Stomach (tissue), 8 donors: ENCODE measurements at regions not wholly inside any gene's neighbourhood (a gene's known extent, or its start where the extent isn't known, plus 50 kb on each side); places are given as distances from the start of the nearest gene placed in this dataset.

ENCODE experiments used
- DNase-seq, 2 donors: peaks; one replicate each; pipeline versions ENCODE4 v3.0.0 to v3.0.0-alpha.2; 2013 to 2019
- H3K27ac ChIP-seq, 5 donors: fragments of 200-600 bp in 4 of 5; sonication (generic) in 4 of 5; one replicate each; pipeline ENCODE4 v1.5.1; 2013 to 2019; ENCODE audit warnings: mild to moderate bottlenecking in 1 of 5, moderate library complexity in 1 of 5
- H3K27me3 ChIP-seq, 3 donors: fragments of 200-600 bp; sonication (generic); one replicate each; pipeline ENCODE4 v1.5.1; 2017 to 2019; ENCODE audit warnings: mixed run types in 1 of 3
- H3K36me3 ChIP-seq, 4 donors: fragments of 200-600 bp; sonication (generic); 1 replicate in 3 of 4; 2 replicates in 1 of 4; pipeline ENCODE4 v1.5.1; 2016 to 2019
- H3K4me1 ChIP-seq, 4 donors: fragments of 200-600 bp; sonication (generic); one replicate each; pipeline ENCODE4 v1.5.1; 2016 to 2019
- H3K4me3 ChIP-seq, 4 donors: fragments of 200-600 bp; sonication (generic) in 3 of 4; one replicate each; pipeline ENCODE4 v1.5.1; 2016 to 2019; ENCODE audit warnings: mild to moderate bottlenecking in 1 of 4
- H3K9me3 ChIP-seq, 4 donors: fragments of 200-600 bp; sonication (generic); one replicate each; pipeline ENCODE4 v1.5.1; 2016 to 2019
- EP300 ChIP-seq: sonication (generic); formaldehyde crosslinking; IDR thresholded peaks from one replicate; pipeline ENCODE4 v1.6.1; 2017; ENCODE audit warnings: antibody characterized with exemption
- POLR2A ChIP-seq, 4 donors: fragments of 450-650 bp; IDR thresholded peaks; one replicate each; pipeline ENCODE4 v1.6.1; 2016; ENCODE audit warnings: antibody characterized with exemption in 4 of 4, control low read depth in 2 of 4, mild to moderate bottlenecking in 1 of 4, moderate library complexity in 1 of 4
- POLR2AphosphoS5 ChIP-seq, 3 donors: sonication (generic); formaldehyde crosslinking; IDR thresholded peaks; one replicate each; pipeline ENCODE4 v1.6.1; 2016; ENCODE audit warnings: antibody characterized with exemption in 3 of 3
- WGBS, 5 donors: extraction: QIAGEN DNeasy Blood & Tissue Kit in 3 of 5; methylation state at CpG; one replicate each; pipeline versions ENCODE4 v1.1.5 to v1.1.7; 2013 to 2018; 5-methylcytosine and 5-hydroxymethylcytosine counted together
- intact Hi-C: fragments of 100-400 bp; cut with DNase I; formaldehyde crosslinking; loops from one replicate; pipeline ENCODE4 v1.15.1; 2023; ENCODE audit warnings: low total_unique reads
- TF ChIP-seq, protein P1 (sequence below), 7 experiments: fragments of 450-650 bp in 4 of 7; fragments of 200-600 bp in 3 of 7; sonication (generic) in 3 of 7; IDR thresholded peaks; one replicate each; pipeline ENCODE4 v1.5.1; 2016 to 2019; ENCODE audit warnings: antibody characterized with exemption in 7 of 7, control low read depth in 2 of 7, mild to moderate bottlenecking in 1 of 7
- donor health status: healthy with polysubstance abuse.
- donor health status: Bipolar disorder and iron deficiency.
- donor health status: healthy.

DNA sequence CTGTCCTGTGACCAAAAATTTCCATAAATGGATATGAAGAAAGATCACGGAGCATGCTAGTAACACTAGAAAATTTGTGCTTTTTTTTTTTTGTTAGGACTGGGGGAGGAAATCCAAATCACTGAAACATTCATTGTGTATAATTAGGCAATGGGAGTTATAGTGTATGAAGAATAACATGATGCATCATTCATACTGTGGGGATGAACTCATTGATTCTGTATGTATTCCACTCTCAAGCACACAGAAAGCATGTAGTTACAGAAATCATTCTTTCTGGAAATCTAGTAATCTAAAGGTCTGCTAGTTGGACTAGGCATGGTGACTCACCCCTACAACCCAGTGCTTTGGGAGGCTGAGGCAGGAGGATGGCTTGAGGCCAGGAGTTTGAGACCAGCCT is 749.7 kb downstream of the DIAPH3 start:
- H3K4me3 ChIP-seq, result no peak overlapping the region
- H3K36me3 ChIP-seq, result no peaks in the 10 kb centered on the region
- no peak overlapping the region for H3K27ac ChIP-seq
- DNase-seq, result no peak
- peaks cover 8 to 33% (median 16%) of the 10 kb centered on the region in 4 donors for H3K4me1 ChIP-seq
- no peaks in the 10 kb centered on the region for H3K9me3 ChIP-seq
- intact Hi-C loops, result no loop called here
- no peak for TF ChIP-seq POLR2AphosphoS5 (IDR thresholded peaks at IDR 0.05)
- no peak for TF ChIP-seq POLR2A (IDR thresholded peaks at IDR 0.05)
- TF ChIP-seq, protein P1, sequence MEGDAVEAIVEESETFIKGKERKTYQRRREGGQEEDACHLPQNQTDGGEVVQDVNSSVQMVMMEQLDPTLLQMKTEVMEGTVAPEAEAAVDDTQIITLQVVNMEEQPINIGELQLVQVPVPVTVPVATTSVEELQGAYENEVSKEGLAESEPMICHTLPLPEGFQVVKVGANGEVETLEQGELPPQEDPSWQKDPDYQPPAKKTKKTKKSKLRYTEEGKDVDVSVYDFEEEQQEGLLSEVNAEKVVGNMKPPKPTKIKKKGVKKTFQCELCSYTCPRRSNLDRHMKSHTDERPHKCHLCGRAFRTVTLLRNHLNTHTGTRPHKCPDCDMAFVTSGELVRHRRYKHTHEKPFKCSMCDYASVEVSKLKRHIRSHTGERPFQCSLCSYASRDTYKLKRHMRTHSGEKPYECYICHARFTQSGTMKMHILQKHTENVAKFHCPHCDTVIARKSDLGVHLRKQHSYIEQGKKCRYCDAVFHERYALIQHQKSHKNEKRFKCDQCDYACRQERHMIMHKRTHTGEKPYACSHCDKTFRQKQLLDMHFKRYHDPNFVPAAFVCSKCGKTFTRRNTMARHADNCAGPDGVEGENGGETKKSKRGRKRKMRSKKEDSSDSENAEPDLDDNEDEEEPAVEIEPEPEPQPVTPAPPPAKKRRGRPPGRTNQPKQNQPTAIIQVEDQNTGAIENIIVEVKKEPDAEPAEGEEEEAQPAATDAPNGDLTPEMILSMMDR (IDR thresholded peaks at IDR 0.05), result no peak
- TF ChIP-seq EP300, result no peak
- 63 to 84% (median 77%) methylated on average over 1 of the region's 1 CpG for WGBS, 5 donors
- H3K27me3 ChIP-seq, result no peaks in the 10 kb centered on the region

DNA sequence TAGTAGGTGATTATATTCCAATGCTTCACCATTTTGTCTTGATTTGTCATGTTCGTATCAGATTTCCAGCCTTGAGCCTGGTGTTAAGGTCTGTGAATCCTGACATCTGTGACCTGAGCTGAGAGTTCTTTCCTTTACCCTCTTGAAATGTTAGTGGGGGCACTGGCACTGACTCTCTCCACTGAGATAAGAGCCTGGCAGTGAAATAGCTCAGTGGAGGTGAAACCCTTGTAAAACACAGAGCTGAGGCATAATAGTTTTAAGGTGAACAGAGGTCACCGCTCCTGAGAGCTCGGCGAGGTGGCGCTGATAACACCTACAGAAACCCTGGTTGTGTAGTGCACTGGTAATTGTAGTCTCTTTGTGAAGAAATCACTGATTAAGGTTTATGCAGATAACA is 748.2 kb downstream of the DIAPH3 start:
- intact Hi-C loops, result no loop called here
- 30 to 61% (median 56%) methylated on average over 5 of the region's 5 CpGs for WGBS, 5 donors
- Histone ChIP-seq H3K27ac (peak overlapping the region in 1 of 5 donors; percentile 5), H3K4me1 (peaks cover 0 to 21% (median 8%) of the 10 kb centered on the region in 4 donors), H3K9me3 (no peaks in the 10 kb centered on the region), H3K4me3 (no peak overlapping the region), H3K36me3 (no peaks in the 10 kb centered on the region), H3K27me3 (no peaks in the 10 kb centered on the region)
- DNase-seq, result peak in 1 of 2 donors; percentile 38
- TF ChIP-seq, protein P1 (IDR thresholded peaks at IDR 0.05), result no peak
- no peak for TF ChIP-seq EP300
- no peak for TF ChIP-seq POLR2A (IDR thresholded peaks at IDR 0.05)
- TF ChIP-seq POLR2AphosphoS5 (IDR thresholded peaks at IDR 0.05), result no peak

DNA sequence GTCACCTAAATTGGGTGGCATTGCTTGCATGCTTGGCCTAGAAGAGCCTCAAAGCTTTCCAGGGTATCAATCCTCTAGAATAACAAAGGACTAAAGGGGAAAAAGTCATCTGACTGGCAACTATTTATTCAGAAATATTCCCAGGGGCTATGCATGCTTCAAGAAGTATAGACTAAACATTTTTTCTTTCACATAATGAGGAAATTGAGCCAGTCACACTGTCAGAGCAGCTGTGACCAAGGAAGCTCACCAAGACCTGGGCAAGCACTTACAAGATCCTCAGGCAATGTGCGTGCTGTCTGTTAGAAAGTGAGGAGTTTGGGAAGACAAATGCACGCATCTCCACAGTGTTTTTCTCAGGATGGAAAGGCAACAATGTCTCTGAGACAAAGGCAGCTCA is 747.2 kb downstream of the DIAPH3 start:
- no peak overlapping the region for H3K4me3 ChIP-seq
- no peaks in the 10 kb centered on the region for H3K27me3 ChIP-seq
- no peak for DNase-seq
- H3K27ac ChIP-seq, result no peak overlapping the region
- intact Hi-C loops, result no loop called here
- 89 to 100% (median 94%) methylated on average over 2 of the region's 2 CpGs for WGBS, 5 donors
- H3K9me3 ChIP-seq, result no peaks in the 10 kb centered on the region
- peaks cover 0 to 15% (median 5%) of the 10 kb centered on the region in 4 donors for H3K4me1 ChIP-seq
- H3K36me3 ChIP-seq, result no peaks in the 10 kb centered on the region
- TF ChIP-seq EP300, result no peak
- no peak for TF ChIP-seq POLR2A (IDR thresholded peaks at IDR 0.05)
- TF ChIP-seq, protein P1 (IDR thresholded peaks at IDR 0.05), result no peak
- no peak for TF ChIP-seq POLR2AphosphoS5 (IDR thresholded peaks at IDR 0.05)

DNA sequence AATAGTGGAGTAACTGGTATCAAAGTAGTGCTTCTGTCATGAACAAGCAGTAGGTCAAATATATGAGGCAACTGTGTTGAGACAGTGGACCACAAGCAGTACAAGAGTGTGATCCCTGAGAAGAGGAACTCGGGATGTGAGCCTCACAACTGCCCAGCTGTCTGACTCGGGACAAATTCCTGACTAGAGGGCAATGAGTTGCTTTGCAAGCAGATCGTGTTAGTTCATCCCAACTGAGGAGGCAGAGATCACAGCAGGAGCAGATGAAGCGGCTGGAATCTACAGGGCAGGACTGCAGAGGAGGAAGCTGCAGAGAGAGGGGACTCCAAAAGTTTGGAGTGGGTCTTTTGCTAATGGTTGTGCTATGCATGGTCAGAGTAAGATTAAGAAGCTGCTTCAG is 741.1 kb downstream of the DIAPH3 start:
- Histone ChIP-seq H3K36me3 (no peaks in the 10 kb centered on the region), H3K9me3 (no peaks in the 10 kb centered on the region), H3K27ac (no peak overlapping the region), H3K4me3 (no peak overlapping the region), H3K27me3 (no peaks in the 10 kb centered on the region), H3K4me1 (peaks cover 0 to 14% (median 6%) of the 10 kb centered on the region in 4 donors)
- no peak for TF ChIP-seq POLR2AphosphoS5 (IDR thresholded peaks at IDR 0.05)
- TF ChIP-seq POLR2A (IDR thresholded peaks at IDR 0.05), result no peak
- TF ChIP-seq, protein P1 (IDR thresholded peaks at IDR 0.05), result no peak
- TF ChIP-seq EP300, result no peak
- no peak for DNase-seq
- intact Hi-C loops, result no loop called here
- WGBS, 5 donors, result 68 to 86% (median 77%) methylated on average over 4 of the region's 4 CpGs
